Suppressor macrophage treated with lipopolysaccharide for 1 hour (primary cell): ENCODE measurements at regions not wholly inside any gene's neighbourhood (a gene's known extent, or its start where the extent isn't known, plus 50 kb on each side); places are given as distances from the start of the nearest gene placed in this dataset.
"Not testable (repeated sequence)": the region's sequence is repeated elsewhere in the genome, so short reads cannot be mapped to it uniquely, and the experiment has no call there.

Experiments
- DNase-seq, 3 donors: peaks; one replicate each; pipeline ENCODE4 v3.0.0-alpha.2; 2020 to 2022

- no peak for DNase-seq
These were observed 77.5 kb upstream of the VWC2 start for GRCh38 chr7:49695971-49696370.

DNA sequence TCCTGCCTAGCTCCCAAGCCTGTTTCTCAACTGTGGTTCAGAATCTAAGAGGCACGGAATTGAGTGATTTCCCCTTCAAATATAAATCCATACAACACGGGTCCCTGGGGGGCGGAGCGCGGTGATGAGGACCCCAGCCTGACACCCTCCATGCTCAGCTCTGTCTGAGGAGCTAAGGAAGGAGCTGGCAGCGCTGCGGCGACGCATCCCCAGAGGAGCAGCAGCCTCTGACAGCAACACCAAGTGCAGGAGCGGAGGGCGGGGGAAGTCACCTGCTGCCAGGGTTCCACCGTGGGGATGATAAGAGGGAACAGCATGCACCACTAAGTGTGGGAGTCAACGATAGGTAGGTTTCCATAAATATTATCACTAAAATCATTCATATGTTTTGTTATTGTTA is 72.6 kb upstream of the VWC2 start:
- no peak for DNase-seq

DNA sequence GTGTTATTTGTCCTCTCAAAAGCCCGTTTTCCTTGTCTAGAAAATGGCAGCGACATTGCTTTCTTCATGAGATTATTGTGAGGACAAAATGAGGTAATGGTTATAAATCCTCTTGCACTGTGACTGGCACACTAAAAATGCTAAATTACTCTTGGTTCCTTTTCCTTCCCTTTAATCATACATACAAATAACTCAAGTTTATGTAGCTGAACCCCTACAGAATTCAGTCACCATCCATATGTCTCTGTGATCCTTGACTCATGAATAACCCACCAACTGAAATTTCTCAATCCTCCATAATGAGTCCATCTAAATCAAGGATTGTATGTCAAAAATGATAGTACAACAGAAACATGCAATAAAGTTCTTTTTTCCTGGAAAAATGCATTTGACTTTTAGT is 71.3 kb upstream of the VWC2 start:
- DNase-seq, result no peak

DNA sequence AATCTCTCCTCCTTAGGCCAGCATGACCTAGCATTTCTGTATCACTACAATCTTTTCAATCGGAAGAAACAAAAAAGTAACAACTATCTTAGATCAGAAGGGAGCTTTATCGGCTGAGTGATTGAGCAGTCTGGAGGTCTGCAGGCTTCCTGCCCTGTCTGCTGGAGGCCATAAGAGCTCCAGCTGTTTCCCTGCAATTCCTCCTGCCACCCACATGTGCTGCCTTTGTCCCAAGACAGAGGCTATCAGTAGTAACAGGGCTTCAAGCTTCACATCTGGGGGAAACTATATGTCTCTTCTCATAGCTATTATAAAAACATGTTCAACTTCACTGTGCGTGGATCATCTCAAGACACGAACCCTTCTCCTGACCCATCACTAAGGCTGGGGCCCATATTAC is 70.1 kb upstream of the VWC2 start:
- DNase-seq, result no peak

GRCh38 chr7:49703881-49704280 is 69.6 kb upstream of the VWC2 start:
- no peak for DNase-seq

- DNase-seq, result no peak
These were observed 67.3 kb upstream of the VWC2 start for GRCh38 chr7:49706106-49706505.

GRCh38 chr7:49707891-49708290 is 65.5 kb upstream of the VWC2 start:
- DNase-seq, result no peak

GRCh38 chr7:49708590-49708989 is 64.8 kb upstream of the VWC2 start:
- DNase-seq, result no peak

- not testable (repeated sequence) for DNase-seq
These were observed 62.2 kb upstream of the VWC2 start for GRCh38 chr7:49711072-49711723.

DNA sequence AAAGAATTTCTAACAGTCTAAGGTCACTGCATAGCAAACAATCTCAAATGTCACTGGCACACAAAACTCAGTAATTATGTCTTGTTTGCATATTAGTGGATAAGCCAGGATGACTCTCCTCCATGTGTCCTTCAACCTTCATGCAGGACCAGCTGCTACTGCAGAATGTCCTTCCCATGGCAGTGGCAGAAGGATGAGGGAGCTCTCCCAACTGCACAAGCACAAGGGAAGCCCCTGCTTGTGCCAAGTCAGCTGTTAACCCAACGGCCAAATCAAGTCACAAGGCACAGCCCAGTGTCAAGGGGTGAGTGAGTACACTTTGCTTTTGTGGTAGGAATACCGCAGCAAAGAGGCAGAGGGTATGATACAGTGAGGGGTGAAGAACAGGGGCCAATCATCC is 59.3 kb upstream of the VWC2 start:
- DNase-seq, result no peak

- DNase-seq, result no peak
These were observed 58.0 kb upstream of the VWC2 start for GRCh38 chr7:49715486-49715885.

- DNase-seq, result no peak
These were observed 55.9 kb upstream of the VWC2 start for GRCh38 chr7:49717547-49717946.

DNA sequence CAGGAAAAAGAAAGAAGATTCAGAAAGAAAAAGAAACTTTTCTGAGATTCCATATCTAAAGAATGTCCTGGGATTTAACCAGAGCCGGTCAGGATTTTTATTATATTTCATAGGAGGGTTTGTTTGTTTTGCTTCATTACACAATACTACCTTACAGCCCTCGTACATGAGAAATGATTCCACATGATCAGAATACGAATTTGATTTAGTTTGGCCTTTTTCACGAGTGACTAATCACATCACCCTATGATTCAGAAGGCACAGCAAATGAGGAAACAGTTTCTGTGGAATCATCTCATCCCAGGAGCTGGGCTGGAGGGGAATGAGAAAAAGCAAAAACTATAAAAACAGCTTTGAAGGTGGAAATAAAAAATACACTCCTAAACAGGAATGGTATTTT is 54.7 kb upstream of the VWC2 start:
- peak in 1 of 3 donors; percentile 10 for DNase-seq

GRCh38 chr7:49721441-49721840 is 52.0 kb upstream of the VWC2 start:
- no peak for DNase-seq
